Nephron progenitor cell (in vitro differentiated cells): ENCODE measurements at regions not wholly inside any gene's neighbourhood (a gene's known extent, or its start where the extent isn't known, plus 50 kb on each side); places are given as distances from the start of the nearest gene placed in this dataset.

ENCODE experiments used
- DNase-seq: peaks from one replicate; pipeline ENCODE4 v3.0.0; 2021
- H3K27ac Mint-ChIP-seq: 2 replicates; pipeline ENCODE4 v1.8.0; 2021; ENCODE audit warnings: mild to moderate bottlenecking, moderate library complexity, mixed read lengths
- H3K27me3 Mint-ChIP-seq: 2 replicates; pipeline ENCODE4 v1.8.0; 2021; ENCODE audit warnings: mild to moderate bottlenecking, low read depth, mixed read lengths; ENCODE audit not compliant: poor library complexity
- H3K36me3 Mint-ChIP-seq: 2 replicates; pipeline ENCODE4 v1.8.0; 2021; ENCODE audit warnings: low read depth, mixed read lengths
- H3K4me1 Mint-ChIP-seq: 2 replicates; pipeline ENCODE4 v1.8.0; 2021; ENCODE audit warnings: mixed read lengths
- H3K4me3 Mint-ChIP-seq: 2 replicates; pipeline ENCODE4 v1.8.0; 2021; ENCODE audit warnings: mild to moderate bottlenecking, moderate library complexity, mixed read lengths
- H3K9me3 Mint-ChIP-seq: 2 replicates; pipeline ENCODE4 v1.8.0; 2021; ENCODE audit warnings: mild to moderate bottlenecking, moderate library complexity, mixed read lengths
- TF ChIP-seq, protein P1 (sequence below): fragments of 200-600 bp; sonication (generic); IDR thresholded peaks from 2 replicates; pipeline ENCODE4 v1.5.0; 2021; ENCODE audit warnings: antibody characterized with exemption

DNA sequence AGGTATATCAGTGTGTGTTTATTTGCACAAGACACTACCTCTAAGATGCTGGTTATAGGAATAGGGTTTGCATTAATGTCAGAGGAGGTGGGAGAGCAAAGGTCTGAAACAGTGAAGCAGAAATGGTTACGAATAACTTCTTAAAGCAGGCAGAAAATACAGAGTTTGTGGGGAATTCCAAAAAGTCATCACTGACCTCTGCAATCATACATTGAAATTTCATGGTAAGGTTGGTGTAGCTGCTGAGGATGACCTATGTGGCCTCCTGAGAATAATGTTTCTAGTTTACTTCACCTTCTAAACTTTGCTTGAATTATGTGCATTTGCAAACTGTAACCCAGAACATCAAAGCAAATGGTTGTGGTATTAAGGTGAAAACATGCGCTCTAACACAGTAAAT is 280.1 kb downstream of the PCDH20 start:
- no peaks in the 10 kb centered on the region for H3K36me3 Mint-ChIP-seq
- H3K27me3 Mint-ChIP-seq, result no peaks in the 10 kb centered on the region
- no peaks in the 10 kb centered on the region for H3K4me1 Mint-ChIP-seq
- TF ChIP-seq, protein P1, sequence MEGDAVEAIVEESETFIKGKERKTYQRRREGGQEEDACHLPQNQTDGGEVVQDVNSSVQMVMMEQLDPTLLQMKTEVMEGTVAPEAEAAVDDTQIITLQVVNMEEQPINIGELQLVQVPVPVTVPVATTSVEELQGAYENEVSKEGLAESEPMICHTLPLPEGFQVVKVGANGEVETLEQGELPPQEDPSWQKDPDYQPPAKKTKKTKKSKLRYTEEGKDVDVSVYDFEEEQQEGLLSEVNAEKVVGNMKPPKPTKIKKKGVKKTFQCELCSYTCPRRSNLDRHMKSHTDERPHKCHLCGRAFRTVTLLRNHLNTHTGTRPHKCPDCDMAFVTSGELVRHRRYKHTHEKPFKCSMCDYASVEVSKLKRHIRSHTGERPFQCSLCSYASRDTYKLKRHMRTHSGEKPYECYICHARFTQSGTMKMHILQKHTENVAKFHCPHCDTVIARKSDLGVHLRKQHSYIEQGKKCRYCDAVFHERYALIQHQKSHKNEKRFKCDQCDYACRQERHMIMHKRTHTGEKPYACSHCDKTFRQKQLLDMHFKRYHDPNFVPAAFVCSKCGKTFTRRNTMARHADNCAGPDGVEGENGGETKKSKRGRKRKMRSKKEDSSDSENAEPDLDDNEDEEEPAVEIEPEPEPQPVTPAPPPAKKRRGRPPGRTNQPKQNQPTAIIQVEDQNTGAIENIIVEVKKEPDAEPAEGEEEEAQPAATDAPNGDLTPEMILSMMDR, result no peak
- no peaks in the 10 kb centered on the region for H3K9me3 Mint-ChIP-seq
- no peak overlapping the region for H3K4me3 Mint-ChIP-seq
- H3K27ac Mint-ChIP-seq, result no peak overlapping the region
- DNase-seq, result no peak

DNA sequence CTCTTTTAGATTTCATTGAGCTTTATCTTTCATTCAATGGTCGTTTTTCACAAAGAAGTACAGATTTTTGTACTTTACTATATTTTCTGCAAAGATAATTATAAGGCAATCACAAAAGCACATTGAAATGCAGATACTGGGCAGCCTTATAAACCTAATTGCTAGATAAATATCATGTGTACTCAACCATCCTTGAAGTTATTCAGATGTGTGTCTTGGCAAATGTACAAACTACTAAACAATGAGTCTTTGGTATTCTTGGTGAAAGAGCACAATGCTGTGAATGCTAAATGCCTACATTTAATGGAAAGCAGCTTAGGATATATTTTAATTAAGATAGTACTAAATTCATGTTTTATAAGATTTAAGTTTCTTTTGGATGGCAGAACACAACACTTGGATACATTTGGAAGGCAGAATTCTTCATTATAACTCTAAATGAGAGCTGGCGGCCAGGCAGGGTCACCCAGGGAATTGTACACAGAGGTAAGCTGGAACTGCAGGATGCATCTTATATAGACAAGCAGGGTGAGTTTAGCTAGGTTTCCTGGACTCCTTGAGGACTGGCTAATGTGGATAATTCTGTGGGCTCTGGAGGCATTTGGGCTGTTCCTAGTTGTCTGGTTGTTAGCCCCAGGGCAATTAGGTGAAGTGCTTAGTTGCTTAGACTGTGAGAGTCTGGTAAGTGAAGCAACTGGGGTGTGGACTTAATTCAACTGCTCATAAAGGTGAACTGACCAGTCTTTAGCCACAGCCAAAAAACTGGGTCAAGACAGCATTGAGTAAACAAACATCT is 286.6 kb downstream of the PCDH20 start:
- Mint-ChIP-seq H3K4me3 (no peak overlapping the region), H3K9me3 (no peaks in the 10 kb centered on the region), H3K4me1 (no peaks in the 10 kb centered on the region), H3K27me3 (no peaks in the 10 kb centered on the region), H3K27ac (no peak overlapping the region), H3K36me3 (no peaks in the 10 kb centered on the region)
- TF ChIP-seq, protein P1, result no peak
- DNase-seq, result no peak

DNA sequence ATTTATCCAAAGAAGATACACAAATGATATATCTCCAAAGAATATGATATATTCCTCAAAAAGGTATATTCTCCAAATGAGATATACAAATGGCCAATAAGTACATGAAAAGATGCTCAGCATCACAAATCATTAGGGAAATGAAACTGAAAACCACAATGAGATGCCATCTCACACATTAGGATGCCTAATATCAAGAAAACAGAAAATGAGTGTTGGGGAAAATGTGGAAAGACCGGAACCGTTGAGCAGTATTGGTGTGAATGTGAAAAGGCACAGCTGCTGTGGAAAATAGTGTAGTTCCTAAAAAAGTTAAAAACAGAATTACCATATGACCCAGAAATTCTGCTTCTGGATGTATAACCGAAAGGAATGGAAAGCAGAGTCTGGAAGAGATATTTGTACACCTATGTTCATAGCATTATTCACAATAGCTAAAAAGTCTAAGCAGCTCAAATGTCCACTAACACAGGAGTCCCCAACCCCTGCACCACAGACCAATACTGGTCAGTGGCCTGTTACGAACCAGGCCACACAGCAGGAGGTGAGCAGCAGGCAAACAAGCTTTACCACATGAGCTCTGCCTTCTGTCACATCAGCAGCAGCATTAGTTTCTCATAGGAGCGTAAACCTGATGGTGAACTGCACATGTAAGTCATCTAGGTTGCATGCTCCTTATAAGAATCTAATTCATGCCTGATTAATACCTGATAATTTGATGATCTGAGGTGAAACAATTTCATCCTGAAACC is 291.9 kb downstream of the PCDH20 start:
- Mint-ChIP-seq H3K27ac (no peak overlapping the region), H3K36me3 (no peaks in the 10 kb centered on the region), H3K4me1 (no peaks in the 10 kb centered on the region), H3K9me3 (peaks cover 6% of the 10 kb centered on the region), H3K4me3 (no peak overlapping the region), H3K27me3 (peaks cover 3% of the 10 kb centered on the region)
- TF ChIP-seq, protein P1, result no peak
- DNase-seq, result no peak

DNA sequence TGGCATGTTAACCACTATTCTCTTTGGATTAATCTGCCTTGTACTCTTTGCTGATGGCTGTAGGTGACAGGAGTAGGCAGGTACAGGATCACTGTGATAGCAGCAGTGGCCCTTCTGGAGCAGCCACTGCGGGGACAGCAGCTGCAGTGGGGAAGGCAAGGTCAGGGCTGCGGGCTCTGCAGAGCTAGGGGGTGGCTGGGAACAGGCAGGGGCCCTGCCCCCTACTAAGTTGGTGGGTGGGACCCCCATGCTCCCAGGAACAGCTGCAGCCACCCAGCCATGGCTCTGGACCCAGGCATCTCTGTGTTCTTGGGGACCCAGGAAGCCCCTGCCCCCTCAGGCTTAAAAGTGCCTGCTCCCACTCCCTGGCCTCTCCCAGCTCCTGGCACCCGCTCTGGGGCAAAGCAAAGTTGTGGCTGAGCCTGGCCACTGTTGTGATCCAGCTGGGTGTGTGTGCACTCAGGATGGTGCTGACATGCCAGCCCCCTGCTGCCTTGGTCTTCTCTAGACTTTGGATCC is 302.4 kb downstream of the PCDH20 start:
- Mint-ChIP-seq H3K27me3 (peaks cover 6% of the 10 kb centered on the region), H3K4me1 (no peaks in the 10 kb centered on the region), H3K27ac (no peak overlapping the region), H3K36me3 (no peaks in the 10 kb centered on the region), H3K9me3 (peaks cover 15% of the 10 kb centered on the region), H3K4me3 (no peak overlapping the region)
- no peak for DNase-seq
- TF ChIP-seq, protein P1, result no peak

DNA sequence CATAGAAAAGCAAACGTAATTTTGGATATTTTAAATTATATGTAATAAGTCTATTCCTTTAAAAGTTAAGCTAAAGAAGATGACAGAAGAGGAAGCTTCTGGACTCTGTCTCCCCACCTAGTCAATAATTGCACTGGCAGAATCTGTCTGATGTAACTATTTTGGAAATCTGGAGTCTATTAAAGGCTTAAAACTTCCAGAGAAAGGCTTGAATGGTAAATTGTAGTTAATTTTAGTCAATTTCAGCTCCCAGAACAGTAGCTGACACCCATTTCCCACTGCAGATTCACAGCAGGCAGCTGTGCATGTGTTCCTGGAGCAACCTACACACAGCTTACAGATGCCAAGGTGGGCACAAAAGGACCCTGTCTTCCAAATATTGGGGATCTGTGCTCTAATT is 304.1 kb downstream of the PCDH20 start:
- Mint-ChIP-seq H3K27me3 (no peaks in the 10 kb centered on the region), H3K4me3 (no peak overlapping the region), H3K27ac (no peak overlapping the region), H3K36me3 (no peaks in the 10 kb centered on the region), H3K9me3 (peaks cover 7% of the 10 kb centered on the region), H3K4me1 (no peaks in the 10 kb centered on the region)
- no peak for DNase-seq
- TF ChIP-seq, protein P1, result no peak
